ENCODE measurements at regions not wholly inside any gene's neighbourhood (a gene's known extent, or its start where the extent isn't known, plus 50 kb on each side); places are given as distances from the start of the nearest gene placed in this dataset.

GRCh38 chr2:4420032-4420431 lies 716.7 kb downstream of the DCDC2C start:
- H3K4me3 ChIP-seq (ENCODE audit: low read length): no peak overlapping the region
- no peaks in the 10 kb centered on the region for H3K36me3 ChIP-seq (ENCODE audit: insufficient read depth, low read length)
- H3K27ac ChIP-seq (ENCODE audit: low read depth, low read length): no peak overlapping the region
- H3K4me1 ChIP-seq (ENCODE audit: insufficient read depth, low read length): no peaks in the 10 kb centered on the region
- H3K9ac ChIP-seq (ENCODE audit: low read depth, low read length): no peak overlapping the region
- whole genome bisulfite sequencing: 65% methylated on average over 3 of the region's 3 CpGs
- H3K9me3 ChIP-seq (ENCODE audit: insufficient read depth, low read depth, low read length): no peaks in the 10 kb centered on the region; the same call in 1 of the 2 replicates
- H3K27me3 ChIP-seq (ENCODE audit: insufficient read depth, low read length): no peaks in the 10 kb centered on the region

GRCh38 chr2:4424153-4424552 lies 720.8 kb downstream of the DCDC2C start:
- Histone ChIP-seq H3K4me1 (ENCODE audit: insufficient read depth, low read length) (no peaks in the 10 kb centered on the region), H3K9ac (ENCODE audit: low read depth, low read length) (no peak overlapping the region), H3K4me3 (ENCODE audit: low read length) (no peak overlapping the region), H3K27me3 (ENCODE audit: insufficient read depth, low read length) (no peaks in the 10 kb centered on the region), H3K27ac (ENCODE audit: low read depth, low read length) (no peak overlapping the region), H3K9me3 (ENCODE audit: insufficient read depth, low read depth, low read length) (no peaks in the 10 kb centered on the region), H3K36me3 (ENCODE audit: insufficient read depth, low read length) (no peaks in the 10 kb centered on the region)
- WGBS: over 99% methylated on average over 6 of the region's 6 CpGs

GRCh38 chr2:4427083-4427482 lies 723.7 kb downstream of the DCDC2C start:
- Histone ChIP-seq H3K27me3 (ENCODE audit: insufficient read depth, low read length) (no peaks in the 10 kb centered on the region), H3K9ac (ENCODE audit: low read depth, low read length) (no peak overlapping the region), H3K4me3 (ENCODE audit: low read length) (no peak overlapping the region), H3K4me1 (ENCODE audit: insufficient read depth, low read length) (no peaks in the 10 kb centered on the region), H3K36me3 (ENCODE audit: insufficient read depth, low read length) (no peaks in the 10 kb centered on the region), H3K9me3 (ENCODE audit: insufficient read depth, low read depth, low read length) (no peaks in the 10 kb centered on the region), H3K27ac (ENCODE audit: low read depth, low read length) (no peak overlapping the region)
- 89% methylated on average over 5 of the region's 5 CpGs for WGBS

GRCh38 chr2:4445821-4446220 lies 742.4 kb downstream of the DCDC2C start:
- Histone ChIP-seq H3K27ac (ENCODE audit: low read depth, low read length) (no peak overlapping the region), H3K27me3 (ENCODE audit: insufficient read depth, low read length) (no peaks in the 10 kb centered on the region), H3K36me3 (ENCODE audit: insufficient read depth, low read length) (no peaks in the 10 kb centered on the region), H3K9ac (ENCODE audit: low read depth, low read length) (no peak overlapping the region), H3K4me1 (ENCODE audit: insufficient read depth, low read length) (peaks cover 26% of the 10 kb centered on the region), H3K4me3 (ENCODE audit: low read length) (no peak overlapping the region), H3K9me3 (ENCODE audit: insufficient read depth, low read depth, low read length) (no peaks in the 10 kb centered on the region)
- 83% methylated on average over 8 of the region's 8 CpGs for WGBS

GRCh38 chr2:4454907-4455306 lies 751.5 kb downstream of the DCDC2C start:
- H3K36me3 ChIP-seq (ENCODE audit: insufficient read depth, low read length): no peaks in the 10 kb centered on the region
- H3K9me3 ChIP-seq (ENCODE audit: insufficient read depth, low read depth, low read length): no peaks in the 10 kb centered on the region
- H3K4me3 ChIP-seq (ENCODE audit: low read length): no peak overlapping the region
- H3K27ac ChIP-seq (ENCODE audit: low read depth, low read length): no peak overlapping the region
- WGBS: 96% methylated on average over 6 of the region's 6 CpGs
- no peak overlapping the region for H3K9ac ChIP-seq (ENCODE audit: low read depth, low read length)
- no peaks in the 10 kb centered on the region for H3K4me1 ChIP-seq (ENCODE audit: insufficient read depth, low read length)
- H3K27me3 ChIP-seq (ENCODE audit: insufficient read depth, low read length): no peaks in the 10 kb centered on the region

DNA sequence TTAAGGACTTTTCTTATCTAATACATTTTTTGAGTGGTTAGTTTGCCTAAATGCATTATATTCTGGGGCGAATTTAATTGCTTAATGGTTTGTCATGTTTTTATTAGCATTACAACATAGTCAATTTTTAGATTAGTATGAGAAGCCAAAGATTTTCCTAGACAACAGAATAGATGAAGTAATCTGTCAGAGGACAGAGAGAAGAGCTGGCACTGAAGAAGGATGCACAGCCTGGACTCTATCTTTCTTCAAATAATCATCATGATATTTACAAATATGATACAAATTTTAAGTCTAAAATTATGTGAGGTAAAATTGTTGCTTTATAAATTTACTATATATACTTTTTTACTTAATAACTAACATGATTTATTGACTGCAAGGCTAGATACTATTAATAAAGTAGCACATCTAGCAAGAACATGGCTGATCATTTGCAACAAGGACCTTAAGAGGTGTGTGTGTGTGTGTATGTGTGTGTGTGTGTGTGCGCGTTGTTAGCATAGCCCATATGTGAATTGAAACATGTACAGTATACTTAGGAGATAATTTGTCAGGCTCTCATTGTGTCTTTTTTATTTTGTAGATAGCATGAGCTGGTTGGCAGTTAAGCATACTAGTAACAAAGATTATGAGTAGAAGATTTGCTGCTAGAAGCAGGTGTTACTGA lies 752.2 kb downstream of the DCDC2C start:
- H3K36me3 ChIP-seq (ENCODE audit: insufficient read depth, low read length): no peaks in the 10 kb centered on the region
- no peak overlapping the region for H3K9ac ChIP-seq (ENCODE audit: low read depth, low read length)
- no peaks in the 10 kb centered on the region for H3K4me1 ChIP-seq (ENCODE audit: insufficient read depth, low read length)
- no peaks in the 10 kb centered on the region for H3K27me3 ChIP-seq (ENCODE audit: insufficient read depth, low read length)
- H3K4me3 ChIP-seq (ENCODE audit: low read length): no peak overlapping the region
- H3K9me3 ChIP-seq (ENCODE audit: insufficient read depth, low read depth, low read length): no peaks in the 10 kb centered on the region
- 91% methylated on average over 2 of the region's 3 CpGs for WGBS
- H3K27ac ChIP-seq (ENCODE audit: low read depth, low read length): no peak overlapping the region

GRCh38 chr2:4464634-4465266 lies 761.4 kb downstream of the DCDC2C start:
- Histone ChIP-seq H3K4me3 (ENCODE audit: low read length) (no peak overlapping the region), H3K27me3 (ENCODE audit: insufficient read depth, low read length) (no peaks in the 10 kb centered on the region), H3K36me3 (ENCODE audit: insufficient read depth, low read length) (no peaks in the 10 kb centered on the region), H3K9me3 (ENCODE audit: insufficient read depth, low read depth, low read length) (no peaks in the 10 kb centered on the region), H3K4me1 (ENCODE audit: insufficient read depth, low read length) (no peaks in the 10 kb centered on the region), H3K27ac (ENCODE audit: low read depth, low read length) (no peak overlapping the region), H3K9ac (ENCODE audit: low read depth, low read length) (no peak overlapping the region)
- WGBS: 88% methylated on average over 11 of the region's 12 CpGs

GRCh38 chr2:4465671-4466070 lies 762.3 kb downstream of the DCDC2C start:
- no peaks in the 10 kb centered on the region for H3K27me3 ChIP-seq (ENCODE audit: insufficient read depth, low read length)
- H3K4me3 ChIP-seq (ENCODE audit: low read length): no peak overlapping the region
- no peaks in the 10 kb centered on the region for H3K9me3 ChIP-seq (ENCODE audit: insufficient read depth, low read depth, low read length)
- no peaks in the 10 kb centered on the region for H3K36me3 ChIP-seq (ENCODE audit: insufficient read depth, low read length)
- H3K27ac ChIP-seq (ENCODE audit: low read depth, low read length): no peak overlapping the region
- no peak overlapping the region for H3K9ac ChIP-seq (ENCODE audit: low read depth, low read length)
- 82% methylated on average over 3 of the region's 3 CpGs for WGBS
- no peaks in the 10 kb centered on the region for H3K4me1 ChIP-seq (ENCODE audit: insufficient read depth, low read length)

GRCh38 chr2:4475618-4476017 lies 772.2 kb downstream of the DCDC2C start:
- no peak overlapping the region for H3K4me3 ChIP-seq (ENCODE audit: low read length)
- H3K27ac ChIP-seq (ENCODE audit: low read depth, low read length): no peak overlapping the region
- no peaks in the 10 kb centered on the region for H3K4me1 ChIP-seq (ENCODE audit: insufficient read depth, low read length)
- H3K27me3 ChIP-seq (ENCODE audit: insufficient read depth, low read length): no peaks in the 10 kb centered on the region
- no peaks in the 10 kb centered on the region for H3K36me3 ChIP-seq (ENCODE audit: insufficient read depth, low read length)
- no peak overlapping the region for H3K9ac ChIP-seq (ENCODE audit: low read depth, low read length)
- H3K9me3 ChIP-seq (ENCODE audit: insufficient read depth, low read depth, low read length): peaks cover 4% of the 10 kb centered on the region; the same call in 1 of the 2 replicates

GRCh38 chr2:4483050-4483449 lies 779.7 kb downstream of the DCDC2C start:
- Histone ChIP-seq H3K9ac (ENCODE audit: low read depth, low read length) (no peak overlapping the region), H3K27me3 (ENCODE audit: insufficient read depth, low read length) (no peaks in the 10 kb centered on the region), H3K4me3 (ENCODE audit: low read length) (no peak overlapping the region), H3K4me1 (ENCODE audit: insufficient read depth, low read length) (no peaks in the 10 kb centered on the region), H3K9me3 (ENCODE audit: insufficient read depth, low read depth, low read length) (peaks cover 21% of the 10 kb centered on the region), H3K27ac (ENCODE audit: low read depth, low read length) (no peak overlapping the region), H3K36me3 (ENCODE audit: insufficient read depth, low read length) (no peaks in the 10 kb centered on the region)
- 84% methylated on average over 3 of the region's 3 CpGs for WGBS

- H3K27ac ChIP-seq (ENCODE audit: low read depth, low read length): no peak overlapping the region
- H3K4me1 ChIP-seq (ENCODE audit: insufficient read depth, low read length): no peaks in the 10 kb centered on the region
- H3K9ac ChIP-seq (ENCODE audit: low read depth, low read length): no peak overlapping the region
- WGBS: 94% methylated on average over 2 of the region's 2 CpGs
- H3K27me3 ChIP-seq (ENCODE audit: insufficient read depth, low read length): no peaks in the 10 kb centered on the region
- peaks cover 14% of the 10 kb centered on the region for H3K9me3 ChIP-seq (ENCODE audit: insufficient read depth, low read depth, low read length)
- no peaks in the 10 kb centered on the region for H3K36me3 ChIP-seq (ENCODE audit: insufficient read depth, low read length)
- H3K4me3 ChIP-seq (ENCODE audit: low read length): no peak overlapping the region
Measured at GRCh38 chr2:4486971-4487370, 783.6 kb downstream of the DCDC2C start.

All from HUES64 (cell line).